NCI-H2081 (cell line): ENCODE measurements at regions not wholly inside any gene's neighbourhood (a gene's known extent, or its start where the extent isn't known, plus 50 kb on each side); places are given as distances from the start of the nearest gene placed in this dataset.

Experiments
- DNase-seq, 2 experiments: peaks; one replicate each; lab custom pipeline; 2025; lab: John Stamatoyannopoulos, UW

GRCh38 chr6:95357380-95358020 is 219.8 kb upstream of the MANEA start:
- no peak for DNase-seq

- DNase-seq = peak; percentile 34 to 54
These were observed 213.2 kb upstream of the MANEA start for GRCh38 chr6:95364016-95364604.

- DNase-seq = no peak
These were observed 211.9 kb upstream of the MANEA start for GRCh38 chr6:95365454-95365853.

- no peak for DNase-seq
These were observed 210.9 kb upstream of the MANEA start for GRCh38 chr6:95366414-95366813.

GRCh38 chr6:95383878-95384277 is 193.5 kb upstream of the MANEA start:
- no peak for DNase-seq

- no peak for DNase-seq
These were observed 192.3 kb upstream of the MANEA start for GRCh38 chr6:95384988-95385387.

- DNase-seq = no peak
These were observed 189.5 kb upstream of the MANEA start for GRCh38 chr6:95387845-95388244.

GRCh38 chr6:95404777-95405176 is 172.6 kb upstream of the MANEA start:
- DNase-seq = no peak

GRCh38 chr6:95408111-95408510 is 169.2 kb upstream of the MANEA start:
- DNase-seq = no peak

GRCh38 chr6:95410168-95410567 is 167.2 kb upstream of the MANEA start:
- DNase-seq = no peak

- DNase-seq = no peak
These were observed 163.5 kb upstream of the MANEA start for GRCh38 chr6:95413789-95414188.

GRCh38 chr6:95417856-95418255 is 159.5 kb upstream of the MANEA start:
- no peak for DNase-seq

GRCh38 chr6:95420792-95421191 is 156.5 kb upstream of the MANEA start:
- no peak for DNase-seq

GRCh38 chr6:95423331-95423730 is 154.0 kb upstream of the MANEA start:
- no peak for DNase-seq

GRCh38 chr6:95431637-95432228 is 145.6 kb upstream of the MANEA start:
- DNase-seq = peak; percentile 40 to 44

- no peak for DNase-seq
These were observed 137.6 kb upstream of the MANEA start for GRCh38 chr6:95439741-95440140.

- no peak for DNase-seq
These were observed 129.1 kb upstream of the MANEA start for GRCh38 chr6:95448208-95448607.

GRCh38 chr6:95469511-95469910 is 107.8 kb upstream of the MANEA start:
- DNase-seq = no peak

- DNase-seq = no peak
These were observed 98.4 kb upstream of the MANEA start for GRCh38 chr6:95478941-95479340.

- DNase-seq = peak in 1 of 2 experiments; percentile 5
These were observed 89.5 kb upstream of the MANEA start for GRCh38 chr6:95487817-95488216.

GRCh38 chr6:95489185-95489863 is 88.0 kb upstream of the MANEA start:
- DNase-seq = no peak

GRCh38 chr6:95496769-95497426 is 80.4 kb upstream of the MANEA start:
- DNase-seq = no peak
